HG02763 (cell line): ENCODE measurements at regions not wholly inside any gene's neighbourhood (a gene's known extent, or its start where the extent isn't known, plus 50 kb on each side); places are given as distances from the start of the nearest gene placed in this dataset.
"Not testable (repeated sequence)": the region's sequence is repeated elsewhere in the genome, so short reads cannot be mapped to it uniquely, and the experiment has no call there.

Experiments used
- ATAC-seq: cut with Tn5 transposase; IDR thresholded peaks from one replicate; pipeline ENCODE4 v1.9.1; 2021; ENCODE audit warnings: mild to moderate bottlenecking, moderate library complexity; ENCODE audit not compliant: unreplicated experiment

DNA sequence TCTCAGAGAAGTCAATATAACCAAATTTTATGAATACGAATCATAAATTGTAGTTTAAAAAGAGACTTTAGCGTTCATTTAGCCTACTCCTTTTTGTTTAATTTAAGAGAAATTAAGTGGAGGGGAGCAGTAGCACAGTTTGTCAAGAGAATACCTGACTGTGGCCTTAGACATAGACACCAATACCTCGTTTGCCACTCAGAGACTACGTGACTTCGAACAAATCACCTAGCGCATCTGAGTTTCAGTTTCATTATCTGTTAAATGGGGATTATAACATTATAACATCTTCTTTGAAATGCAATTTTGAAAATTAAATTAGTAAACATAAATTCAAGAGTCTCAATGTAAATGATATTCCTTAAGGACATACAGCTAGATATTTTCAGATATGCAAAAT, 581.5 kb upstream of the VRK2 start:
- no peak for ATAC-seq

DNA sequence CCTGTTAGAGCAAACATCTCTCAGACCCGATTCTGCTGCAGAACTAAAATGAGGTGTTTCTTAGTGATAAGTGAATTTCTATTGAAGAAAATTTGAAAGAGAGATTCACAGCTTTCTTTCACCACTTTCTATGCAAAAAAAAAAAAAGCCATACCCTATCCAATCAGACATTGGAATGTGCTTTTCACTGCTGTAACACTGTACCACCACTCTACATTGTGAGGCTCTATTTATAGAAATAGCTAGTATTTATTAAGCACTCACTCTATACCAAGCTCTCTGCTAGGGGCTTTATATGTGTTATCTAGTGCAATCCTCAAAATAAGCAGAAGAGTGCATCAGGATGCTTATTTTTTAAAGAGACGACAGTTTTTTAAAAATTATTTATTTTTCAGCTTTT, 580.6 kb upstream of the VRK2 start:
- ATAC-seq = no peak

- ATAC-seq = no peak
Measured at GRCh38 chr2:57475391-57475790, 571.2 kb upstream of the VRK2 start.

GRCh38 chr2:57479981-57480380, 566.6 kb upstream of the VRK2 start:
- ATAC-seq = no peak

GRCh38 chr2:57488061-57488460, 558.5 kb upstream of the VRK2 start:
- ATAC-seq = no peak

DNA sequence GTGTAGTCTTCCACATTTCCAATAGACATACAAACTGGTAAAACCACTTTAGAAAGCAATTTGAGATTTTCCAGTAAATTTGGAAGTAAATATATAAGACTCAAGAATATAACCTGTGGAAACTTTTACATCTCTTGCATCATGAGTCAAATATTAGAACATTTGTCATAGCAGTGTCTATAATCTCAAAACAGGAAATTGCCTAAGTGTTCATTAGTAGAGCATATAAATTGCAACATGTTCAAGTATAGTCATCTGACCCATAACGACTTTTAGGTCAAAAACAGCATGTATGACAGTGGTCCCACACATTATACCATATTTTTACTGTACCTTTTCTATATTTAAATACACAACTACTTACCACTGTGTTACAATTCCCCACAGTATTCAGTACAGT, 555.9 kb upstream of the VRK2 start:
- ATAC-seq = no peak

DNA sequence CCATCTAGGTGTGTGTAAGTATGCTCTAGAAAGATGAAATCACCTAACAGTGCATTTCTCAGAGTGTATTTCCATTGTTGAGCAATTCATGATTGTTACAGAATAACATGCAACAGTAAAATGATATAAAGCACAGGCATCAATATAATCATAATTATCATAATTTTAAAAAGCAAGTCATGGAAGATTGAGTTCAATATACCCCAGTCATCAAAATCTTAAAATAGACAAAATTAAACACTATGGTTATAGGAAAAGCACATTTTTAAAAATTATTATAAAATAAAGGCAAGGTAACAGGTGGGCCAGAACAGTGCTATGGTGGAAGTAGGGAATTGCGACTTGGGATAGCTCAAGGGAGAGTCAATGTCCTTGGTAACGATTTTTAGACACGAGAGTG, 555.4 kb upstream of the VRK2 start:
- ATAC-seq = no peak

DNA sequence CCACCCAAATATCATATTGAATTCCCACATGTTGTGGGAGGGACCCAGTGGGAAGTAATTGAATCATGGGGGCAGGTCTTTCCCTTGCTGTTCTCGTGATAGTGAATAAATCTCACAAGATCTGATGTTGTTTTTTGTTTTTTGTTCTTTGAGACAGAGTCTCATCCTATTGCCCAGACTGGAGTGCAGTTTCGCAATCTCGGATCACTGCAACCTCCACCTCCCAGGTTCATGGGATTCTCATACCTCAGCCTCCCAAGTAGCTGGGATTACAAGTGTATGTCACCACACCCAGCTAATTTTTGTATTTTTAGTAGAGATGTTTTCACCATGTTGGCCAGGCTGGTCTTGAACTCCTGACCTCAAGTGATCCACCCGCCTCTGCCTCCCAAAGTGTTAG, 552.6 kb upstream of the VRK2 start:
- not testable (repeated sequence) for ATAC-seq

- ATAC-seq = peak; percentile 68
Measured at GRCh38 chr2:57497489-57498096, 549.0 kb upstream of the VRK2 start.

DNA sequence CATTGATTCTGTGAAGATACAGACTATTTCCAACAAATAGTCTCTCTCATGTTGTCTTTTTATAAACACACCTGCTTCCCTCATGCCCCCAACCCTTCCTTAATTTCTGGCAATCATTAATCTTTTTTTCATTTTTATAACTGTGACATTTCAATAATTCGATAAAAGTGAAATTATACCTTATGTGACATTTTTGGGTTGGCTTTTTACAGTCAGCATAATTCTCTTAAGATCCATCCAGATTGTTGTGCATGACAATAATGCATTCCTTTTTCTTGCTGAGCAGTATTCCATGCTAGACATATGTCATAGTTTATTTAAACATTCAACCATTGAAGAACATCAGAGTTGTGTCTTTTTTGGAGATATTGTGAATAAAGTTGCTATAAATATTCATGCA, 541.8 kb upstream of the VRK2 start:
- no peak for ATAC-seq

DNA sequence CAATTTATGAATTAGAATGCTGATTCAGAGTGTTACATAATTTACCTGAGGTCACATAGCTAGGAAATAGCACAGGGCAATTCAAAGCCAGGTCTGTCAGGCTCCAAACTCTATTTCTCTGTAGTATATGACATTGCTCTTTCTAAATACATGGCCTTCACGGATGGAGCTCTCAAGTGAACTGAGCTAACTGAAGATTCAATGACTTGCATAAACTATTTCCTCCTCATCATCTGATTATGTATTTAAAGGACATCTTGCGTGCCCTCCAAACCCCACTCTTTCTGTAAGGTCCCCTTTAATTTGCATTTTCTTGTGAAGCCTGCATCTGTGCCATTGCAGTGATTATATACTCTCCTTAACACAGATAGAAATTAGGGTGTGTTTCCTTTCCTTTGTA, 537.4 kb upstream of the VRK2 start:
- ATAC-seq = no peak

GRCh38 chr2:57510704-57511103, 535.9 kb upstream of the VRK2 start:
- ATAC-seq = no peak

DNA sequence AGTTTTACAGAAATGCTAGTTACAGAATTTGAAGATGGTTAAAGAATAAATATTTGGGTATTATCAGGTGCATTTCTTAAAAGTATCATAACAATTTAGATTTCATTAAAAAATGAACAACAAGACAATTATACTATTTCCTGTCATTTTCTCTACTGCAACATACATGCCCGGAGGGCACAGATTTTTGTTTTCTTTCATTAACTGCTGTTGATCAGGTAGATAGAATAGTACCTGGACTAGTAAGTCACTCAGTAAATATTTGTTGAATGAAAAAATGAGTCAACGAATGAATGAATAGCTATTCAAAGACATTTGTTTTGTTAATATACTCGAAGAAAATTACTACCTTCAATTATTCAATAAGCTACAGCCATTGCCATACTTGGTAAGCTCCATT, 531.2 kb upstream of the VRK2 start:
- no peak for ATAC-seq

DNA sequence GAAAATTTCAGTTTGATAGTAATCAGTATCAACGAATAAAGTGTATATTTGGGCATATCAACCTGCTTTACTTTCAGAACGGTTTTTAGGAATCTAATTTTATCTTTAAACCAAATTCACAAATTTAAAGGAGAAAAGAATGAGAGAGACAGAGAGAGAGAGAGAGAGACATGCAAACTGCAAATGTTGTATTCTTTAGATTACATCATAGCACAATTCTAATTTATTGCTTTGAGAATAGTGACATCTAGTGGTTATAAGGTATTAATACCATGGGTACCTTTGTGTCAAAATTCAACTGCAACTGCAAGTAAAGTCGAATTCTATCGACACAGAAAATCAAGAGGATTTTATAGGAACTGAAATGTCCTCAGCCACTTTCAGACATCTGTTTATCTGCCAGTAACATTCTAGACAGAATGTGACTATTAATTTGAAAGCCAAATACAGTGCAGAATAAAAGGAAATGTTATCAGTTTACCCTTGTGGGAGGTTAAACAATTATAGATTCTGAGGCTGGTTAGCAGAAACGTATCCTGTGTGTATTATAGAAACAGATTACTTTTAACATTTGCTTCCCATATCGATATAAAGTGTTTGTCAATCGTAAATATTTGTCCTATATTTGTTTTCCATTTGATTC, 529.8 kb upstream of the VRK2 start:
- peak; percentile 83 for ATAC-seq

GRCh38 chr2:57523304-57523703, 523.3 kb upstream of the VRK2 start:
- no peak for ATAC-seq

- no peak for ATAC-seq
Measured at GRCh38 chr2:57527685-57528084, 518.9 kb upstream of the VRK2 start.

- no peak for ATAC-seq
Measured at GRCh38 chr2:57528499-57528898, 518.1 kb upstream of the VRK2 start.

DNA sequence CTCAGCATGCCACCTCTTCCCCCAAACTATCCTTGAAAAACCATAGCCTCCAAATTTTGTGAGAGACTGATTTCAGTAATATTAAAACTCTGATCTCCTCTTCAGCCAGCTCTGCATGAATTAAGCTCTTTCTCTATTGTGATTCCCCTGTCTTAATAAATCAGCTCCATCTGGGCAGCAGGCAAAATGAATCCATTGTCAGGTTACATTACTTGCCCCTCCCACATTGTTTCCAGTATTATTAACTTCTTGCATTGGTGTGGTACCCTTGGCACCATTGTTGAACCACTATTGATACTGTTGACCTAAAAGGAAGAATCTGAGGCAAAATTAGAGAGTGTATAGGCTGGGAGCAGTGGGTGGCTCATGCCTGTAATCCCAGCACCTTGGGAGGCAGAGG, 512.2 kb upstream of the VRK2 start:
- no peak for ATAC-seq

- no peak for ATAC-seq
Measured at GRCh38 chr2:57536535-57537231, 509.9 kb upstream of the VRK2 start.

- ATAC-seq = no peak
Measured at GRCh38 chr2:57539761-57540160, 506.8 kb upstream of the VRK2 start.

DNA sequence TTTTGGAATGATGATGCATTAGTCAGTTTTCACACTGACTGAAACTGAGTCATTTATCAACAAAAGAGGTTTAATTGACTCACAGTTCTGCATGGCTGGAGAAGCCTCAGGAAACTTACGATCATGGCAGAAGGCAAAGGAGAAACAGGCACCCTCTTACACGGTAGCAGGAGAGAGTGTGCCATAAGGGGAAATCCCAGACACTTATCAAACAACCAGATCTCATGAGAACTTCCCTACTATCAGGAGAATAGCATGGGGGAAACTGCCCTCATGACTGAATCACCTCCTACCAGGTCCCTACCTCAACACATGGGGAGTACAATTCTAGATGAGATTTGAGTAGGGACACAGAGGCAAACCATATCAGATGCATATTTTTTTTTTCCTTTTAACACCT, 504.5 kb upstream of the VRK2 start:
- ATAC-seq = no peak

DNA sequence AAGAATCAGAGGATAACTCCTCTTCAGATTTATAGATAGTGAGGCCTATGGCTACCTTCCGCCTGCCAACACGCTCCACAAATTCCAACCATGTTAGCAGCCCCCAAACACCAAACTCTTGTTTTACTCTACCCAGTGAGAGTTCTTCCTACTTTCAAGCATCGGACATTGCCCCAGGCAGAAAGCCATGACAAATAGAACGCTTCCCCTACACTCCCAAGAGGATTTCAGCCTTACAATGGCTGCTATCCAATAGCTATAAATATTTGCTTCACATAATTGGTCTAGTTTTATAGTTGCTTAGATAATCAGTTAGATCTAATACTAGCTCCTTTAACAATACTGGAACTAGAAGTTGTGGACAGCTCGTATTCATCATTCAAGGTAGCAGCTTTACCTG, 503.4 kb upstream of the VRK2 start:
- ATAC-seq = no peak

- no peak for ATAC-seq
Measured at GRCh38 chr2:57544624-57545023, 502.0 kb upstream of the VRK2 start.
